HepG2 (cell line): ENCODE measurements at regions not wholly inside any gene's neighbourhood (a gene's known extent, or its start where the extent isn't known, plus 50 kb on each side); places are given as distances from the start of the nearest gene placed in this dataset.
A peak's percentile ranks its signal among the peaks of the same experiment; 100 is the strongest.

ENCODE experiments used
- HIVEP1 ChIP-seq: sonication (generic); formaldehyde crosslinking; IDR thresholded peaks from 2 replicates; pipeline ENCODE4 v1.4.0; 2020; ENCODE audit warnings: mild to moderate bottlenecking, missing genetic modification reagents
- KAT7 ChIP-seq: IDR thresholded peaks from 2 replicates; pipeline ENCODE4 v1.6.1; 2018; ENCODE audit warnings: borderline replicate concordance, missing compliant biosample characterization
- SAFB2 ChIP-seq: sonication (generic); formaldehyde crosslinking; IDR thresholded peaks from 2 replicates; pipeline ENCODE4 v1.5.1; 2020; ENCODE audit warnings: missing genetic modification reagents, low read depth, mild to moderate bottlenecking, borderline replicate concordance
- SALL2 ChIP-seq: sonication (generic); formaldehyde crosslinking; IDR thresholded peaks from 2 replicates; pipeline ENCODE4 v1.8.1; 2023; ENCODE audit warnings: mild to moderate bottlenecking, missing genetic modification reagents, inconsistent platforms
- SOX6 ChIP-seq, 2 experiments: fragments of 450-650 bp in 1 of 2; sonication (generic) in 1 of 2; formaldehyde crosslinking in 1 of 2; IDR thresholded peaks; 2 replicates each; pipeline versions ENCODE4 v1.4.0 to v1.6.1; 2017 to 2020; ENCODE audit warnings: antibody characterized with exemption in 1 of 2, mild to moderate bottlenecking in 1 of 2, missing genetic modification reagents in 1 of 2
- TFDP1 ChIP-seq: IDR thresholded peaks from 2 replicates; pipeline ENCODE4 v1.6.1; 2016; ENCODE audit warnings: missing compliant biosample characterization, missing genetic modification reagents, borderline replicate concordance
- TGIF2 ChIP-seq: IDR thresholded peaks from 2 replicates; pipeline ENCODE4 v1.6.1; 2016; ENCODE audit warnings: control low read depth, missing compliant biosample characterization
- THAP8 ChIP-seq: sonication (generic); formaldehyde crosslinking; IDR thresholded peaks from 2 replicates; pipeline ENCODE4 v1.5.1; 2020; ENCODE audit warnings: missing genetic modification reagents, mild to moderate bottlenecking, borderline replicate concordance
- ZBTB37 ChIP-seq: sonication (generic); formaldehyde crosslinking; IDR thresholded peaks from 2 replicates; pipeline ENCODE4 v1.4.0; 2020; ENCODE audit warnings: mild to moderate bottlenecking, missing genetic modification reagents
- ZFP90 ChIP-seq: sonication (generic); formaldehyde crosslinking; IDR thresholded peaks from 2 replicates; pipeline ENCODE4 v1.8.0; 2022; ENCODE audit warnings: missing genetic modification reagents, mild to moderate bottlenecking, inconsistent platforms, borderline replicate concordance
- TF ChIP-seq, protein P1 (sequence below): sonication (generic); formaldehyde crosslinking; IDR thresholded peaks from 2 replicates; pipeline ENCODE4 v1.4.0; 2020; ENCODE audit warnings: missing genetic modification reagents, borderline replicate concordance
- TF ChIP-seq, protein P2 (sequence below): sonication (generic); formaldehyde crosslinking; IDR thresholded peaks from 2 replicates; pipeline ENCODE4 v1.4.0; 2020; ENCODE audit warnings: missing genetic modification reagents
- TF ChIP-seq, protein P3 (sequence below): sonication (generic); formaldehyde crosslinking; IDR thresholded peaks from 2 replicates; pipeline ENCODE4 v1.8.0; 2022; ENCODE audit warnings: low read depth, missing genetic modification reagents
- TF ChIP-seq, protein P4 (sequence below): sonication (generic); formaldehyde crosslinking; IDR thresholded peaks from 2 replicates; pipeline ENCODE4 v1.5.1; 2020; ENCODE audit warnings: mild to moderate bottlenecking, moderate library complexity, missing genetic modification reagents

DNA sequence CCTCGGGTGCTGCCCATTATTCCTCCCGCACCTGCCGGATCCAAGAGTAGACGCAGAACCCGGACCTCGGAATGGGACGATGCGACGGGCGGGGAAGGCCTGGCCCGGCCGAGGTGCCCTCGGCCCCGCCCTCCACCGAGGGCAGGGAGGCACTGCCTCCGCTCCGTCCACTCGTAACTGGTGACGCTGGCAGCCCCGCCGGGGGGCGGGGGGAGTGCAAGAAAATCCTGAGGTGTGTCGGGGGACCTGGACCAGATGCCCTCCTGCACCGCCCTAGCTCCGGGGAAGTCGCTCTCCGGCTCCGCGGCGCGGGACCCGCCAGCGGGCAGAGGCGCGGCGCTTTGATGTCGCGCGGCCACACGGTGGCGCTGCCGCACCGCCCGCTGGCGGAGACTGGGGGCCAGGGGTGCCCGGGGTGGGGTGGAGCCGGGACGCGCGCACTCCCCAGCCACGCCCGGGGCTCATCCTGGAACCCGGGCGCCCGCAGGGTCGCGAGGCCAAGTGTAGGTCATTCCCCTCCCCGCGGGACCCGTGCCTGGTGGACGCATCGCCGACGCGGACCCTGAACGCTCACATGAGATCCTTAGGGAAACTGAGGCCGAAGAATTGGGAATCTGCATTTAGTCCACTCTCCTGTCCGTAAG, 202.8 kb downstream of the TTC8 start (continued):
- TF ChIP-seq, protein P1, sequence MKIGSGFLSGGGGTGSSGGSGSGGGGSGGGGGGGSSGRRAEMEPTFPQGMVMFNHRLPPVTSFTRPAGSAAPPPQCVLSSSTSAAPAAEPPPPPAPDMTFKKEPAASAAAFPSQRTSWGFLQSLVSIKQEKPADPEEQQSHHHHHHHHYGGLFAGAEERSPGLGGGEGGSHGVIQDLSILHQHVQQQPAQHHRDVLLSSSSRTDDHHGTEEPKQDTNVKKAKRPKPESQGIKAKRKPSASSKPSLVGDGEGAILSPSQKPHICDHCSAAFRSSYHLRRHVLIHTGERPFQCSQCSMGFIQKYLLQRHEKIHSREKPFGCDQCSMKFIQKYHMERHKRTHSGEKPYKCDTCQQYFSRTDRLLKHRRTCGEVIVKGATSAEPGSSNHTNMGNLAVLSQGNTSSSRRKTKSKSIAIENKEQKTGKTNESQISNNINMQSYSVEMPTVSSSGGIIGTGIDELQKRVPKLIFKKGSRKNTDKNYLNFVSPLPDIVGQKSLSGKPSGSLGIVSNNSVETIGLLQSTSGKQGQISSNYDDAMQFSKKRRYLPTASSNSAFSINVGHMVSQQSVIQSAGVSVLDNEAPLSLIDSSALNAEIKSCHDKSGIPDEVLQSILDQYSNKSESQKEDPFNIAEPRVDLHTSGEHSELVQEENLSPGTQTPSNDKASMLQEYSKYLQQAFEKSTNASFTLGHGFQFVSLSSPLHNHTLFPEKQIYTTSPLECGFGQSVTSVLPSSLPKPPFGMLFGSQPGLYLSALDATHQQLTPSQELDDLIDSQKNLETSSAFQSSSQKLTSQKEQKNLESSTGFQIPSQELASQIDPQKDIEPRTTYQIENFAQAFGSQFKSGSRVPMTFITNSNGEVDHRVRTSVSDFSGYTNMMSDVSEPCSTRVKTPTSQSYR (CRISPR knock-in tag) = no peak
- TF ChIP-seq ZFP90 (no peak), ZBTB37 (CRISPR knock-in tag) (no peak), HIVEP1 (peak; percentile 75), TFDP1 (no peak; the same call in 1 of the 2 replicates), TGIF2 (CRISPR knock-in tag) (no peak), SALL2 (CRISPR knock-in tag) (no peak), SOX6 (IDR thresholded peaks at IDR 0.05) (no peak), SOX6 (CRISPR knock-in tag; IDR thresholded peaks at IDR 0.05) (peak; percentile 55), THAP8 (no peak), SAFB2 (CRISPR knock-in tag) (peak; percentile 20; the same call in 1 of the 2 replicates), KAT7 (CRISPR knock-in tag) (0 out of 2 replicates have a peak, but pooled peaks have one; percentile 34)
- TF ChIP-seq, protein P2, sequence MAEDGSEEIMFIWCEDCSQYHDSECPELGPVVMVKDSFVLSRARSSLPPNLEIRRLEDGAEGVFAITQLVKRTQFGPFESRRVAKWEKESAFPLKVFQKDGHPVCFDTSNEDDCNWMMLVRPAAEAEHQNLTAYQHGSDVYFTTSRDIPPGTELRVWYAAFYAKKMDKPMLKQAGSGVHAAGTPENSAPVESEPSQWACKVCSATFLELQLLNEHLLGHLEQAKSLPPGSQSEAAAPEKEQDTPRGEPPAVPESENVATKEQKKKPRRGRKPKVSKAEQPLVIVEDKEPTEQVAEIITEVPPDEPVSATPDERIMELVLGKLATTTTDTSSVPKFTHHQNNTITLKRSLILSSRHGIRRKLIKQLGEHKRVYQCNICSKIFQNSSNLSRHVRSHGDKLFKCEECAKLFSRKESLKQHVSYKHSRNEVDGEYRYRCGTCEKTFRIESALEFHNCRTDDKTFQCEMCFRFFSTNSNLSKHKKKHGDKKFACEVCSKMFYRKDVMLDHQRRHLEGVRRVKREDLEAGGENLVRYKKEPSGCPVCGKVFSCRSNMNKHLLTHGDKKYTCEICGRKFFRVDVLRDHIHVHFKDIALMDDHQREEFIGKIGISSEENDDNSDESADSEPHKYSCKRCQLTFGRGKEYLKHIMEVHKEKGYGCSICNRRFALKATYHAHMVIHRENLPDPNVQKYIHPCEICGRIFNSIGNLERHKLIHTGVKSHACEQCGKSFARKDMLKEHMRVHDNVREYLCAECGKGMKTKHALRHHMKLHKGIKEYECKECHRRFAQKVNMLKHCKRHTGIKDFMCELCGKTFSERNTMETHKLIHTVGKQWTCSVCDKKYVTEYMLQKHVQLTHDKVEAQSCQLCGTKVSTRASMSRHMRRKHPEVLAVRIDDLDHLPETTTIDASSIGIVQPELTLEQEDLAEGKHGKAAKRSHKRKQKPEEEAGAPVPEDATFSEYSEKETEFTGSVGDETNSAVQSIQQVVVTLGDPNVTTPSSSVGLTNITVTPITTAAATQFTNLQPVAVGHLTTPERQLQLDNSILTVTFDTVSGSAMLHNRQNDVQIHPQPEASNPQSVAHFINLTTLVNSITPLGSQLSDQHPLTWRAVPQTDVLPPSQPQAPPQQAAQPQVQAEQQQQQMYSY (CRISPR knock-in tag) = peak; percentile 72
- TF ChIP-seq, protein P3, sequence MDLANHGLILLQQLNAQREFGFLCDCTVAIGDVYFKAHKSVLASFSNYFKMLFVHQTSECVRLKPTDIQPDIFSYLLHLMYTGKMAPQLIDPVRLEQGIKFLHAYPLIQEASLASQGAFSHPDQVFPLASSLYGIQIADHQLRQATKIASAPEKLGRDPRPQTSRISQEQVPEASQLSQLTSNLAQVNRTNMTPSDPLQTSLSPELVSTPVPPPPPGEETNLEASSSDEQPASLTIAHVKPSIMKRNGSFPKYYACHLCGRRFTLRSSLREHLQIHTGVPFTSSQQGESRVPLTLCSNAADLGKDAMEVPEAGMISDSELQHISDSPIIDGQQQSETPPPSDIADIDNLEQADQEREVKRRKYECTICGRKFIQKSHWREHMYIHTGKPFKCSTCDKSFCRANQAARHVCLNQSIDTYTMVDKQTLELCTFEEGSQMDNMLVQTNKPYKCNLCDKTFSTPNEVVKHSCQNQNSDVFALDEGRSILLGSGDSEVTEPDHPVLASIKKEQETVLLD (CRISPR knock-in tag) = no peak
- TF ChIP-seq, protein P4, sequence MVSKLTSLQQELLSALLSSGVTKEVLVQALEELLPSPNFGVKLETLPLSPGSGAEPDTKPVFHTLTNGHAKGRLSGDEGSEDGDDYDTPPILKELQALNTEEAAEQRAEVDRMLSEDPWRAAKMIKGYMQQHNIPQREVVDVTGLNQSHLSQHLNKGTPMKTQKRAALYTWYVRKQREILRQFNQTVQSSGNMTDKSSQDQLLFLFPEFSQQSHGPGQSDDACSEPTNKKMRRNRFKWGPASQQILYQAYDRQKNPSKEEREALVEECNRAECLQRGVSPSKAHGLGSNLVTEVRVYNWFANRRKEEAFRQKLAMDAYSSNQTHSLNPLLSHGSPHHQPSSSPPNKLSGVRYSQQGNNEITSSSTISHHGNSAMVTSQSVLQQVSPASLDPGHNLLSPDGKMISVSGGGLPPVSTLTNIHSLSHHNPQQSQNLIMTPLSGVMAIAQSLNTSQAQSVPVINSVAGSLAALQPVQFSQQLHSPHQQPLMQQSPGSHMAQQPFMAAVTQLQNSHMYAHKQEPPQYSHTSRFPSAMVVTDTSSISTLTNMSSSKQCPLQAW (CRISPR knock-in tag) = no peak
